Activated CD8-positive, alpha-beta memory T cell treated with anti-CD3 and anti-CD28 coated beads, Interleukin-2, amount 50 U/mL, for 4 hours (primary cell): ENCODE measurements at regions not wholly inside any gene's neighbourhood (a gene's known extent, or its start where the extent isn't known, plus 50 kb on each side); places are given as distances from the start of the nearest gene placed in this dataset.
"Not testable (repeated sequence)": the region's sequence is repeated elsewhere in the genome, so short reads cannot be mapped to it uniquely, and the experiment has no call there.

Experiments used
- DNase-seq: peaks from one replicate; pipeline ENCODE4 v3.0.0-alpha.2; 2020

DNA sequence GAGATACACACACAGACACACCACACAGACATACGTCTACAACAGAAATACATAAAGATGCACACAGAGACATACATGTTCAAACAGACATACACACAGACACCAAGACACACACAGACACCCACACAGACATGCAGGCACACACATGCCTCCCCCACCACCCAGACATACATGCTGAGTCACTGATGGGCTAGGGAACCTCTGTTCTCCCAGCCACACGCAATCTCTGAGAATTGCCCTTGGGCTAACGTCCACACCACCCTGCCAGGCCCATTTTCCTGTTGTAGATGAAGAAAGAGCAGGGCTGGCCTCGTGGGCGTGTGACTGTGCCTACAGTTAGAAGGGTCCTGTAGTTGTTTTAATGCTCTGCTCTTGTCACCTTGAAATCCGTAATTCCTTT lies 261.9 kb downstream of the KCNRG start:
- DNase-seq: no peak

DNA sequence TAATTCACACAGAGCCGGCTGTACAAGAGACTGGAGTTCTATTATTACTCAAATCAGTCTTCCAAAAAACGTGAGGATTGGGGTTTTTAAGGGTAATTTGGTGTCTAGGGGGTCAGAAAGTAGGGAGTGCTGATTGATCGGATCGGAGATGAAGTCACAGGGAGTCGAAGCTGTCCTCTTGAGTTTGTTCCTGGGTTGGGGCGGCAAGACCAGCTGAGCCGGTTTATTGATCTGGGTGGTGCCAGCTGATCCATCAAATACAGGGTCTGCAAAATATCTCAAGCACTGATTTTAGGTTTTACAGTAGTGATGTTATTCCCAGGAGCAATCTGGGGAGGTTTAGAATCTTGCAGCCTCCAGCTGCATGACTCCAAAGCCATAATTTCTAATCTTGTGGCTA lies 262.7 kb downstream of the KCNRG start:
- DNase-seq: no peak

DNA sequence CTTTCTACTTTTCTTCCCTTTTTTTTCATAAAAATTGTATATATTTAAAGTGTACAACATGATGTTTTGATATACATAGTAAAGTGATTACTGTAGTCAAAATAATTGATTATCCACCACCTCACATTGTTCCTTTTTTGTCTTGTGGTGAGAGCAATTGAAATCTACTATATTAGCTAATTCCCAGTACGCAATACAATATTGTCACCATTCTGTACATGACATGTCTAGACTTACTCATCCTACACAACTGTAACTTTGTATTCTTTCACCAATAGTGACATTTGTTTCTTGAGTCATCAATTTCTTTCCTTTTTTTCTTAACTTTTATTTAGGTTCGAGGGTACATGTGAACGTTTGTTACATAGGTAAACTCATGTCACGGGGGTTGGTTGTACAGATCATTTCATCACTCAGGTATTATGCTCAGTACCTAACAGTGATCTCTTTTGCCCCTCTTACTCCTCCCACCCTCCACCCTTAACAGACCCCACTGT lies 265.2 kb downstream of the KCNRG start:
- no peak for DNase-seq

DNA sequence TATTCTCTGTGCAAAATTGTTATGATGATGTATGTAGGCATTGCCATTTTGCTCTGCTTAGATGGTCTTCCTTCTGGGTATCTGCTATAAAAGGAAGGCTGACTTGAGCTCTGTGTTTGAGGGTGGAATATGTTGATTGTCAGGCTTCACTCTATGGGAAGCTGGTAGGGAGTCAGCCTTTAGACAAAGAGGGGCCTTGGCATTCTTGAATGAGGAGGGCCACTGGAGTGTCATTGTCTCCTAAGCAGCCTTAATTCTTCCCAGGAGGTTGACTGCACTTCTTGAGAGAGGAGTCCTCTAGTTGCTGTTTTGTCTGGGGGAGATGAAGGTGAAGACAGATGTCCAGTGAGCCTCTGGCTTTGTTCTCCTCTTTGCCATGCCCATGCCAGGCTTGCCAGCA lies 266.8 kb downstream of the KCNRG start:
- DNase-seq: no peak

DNA sequence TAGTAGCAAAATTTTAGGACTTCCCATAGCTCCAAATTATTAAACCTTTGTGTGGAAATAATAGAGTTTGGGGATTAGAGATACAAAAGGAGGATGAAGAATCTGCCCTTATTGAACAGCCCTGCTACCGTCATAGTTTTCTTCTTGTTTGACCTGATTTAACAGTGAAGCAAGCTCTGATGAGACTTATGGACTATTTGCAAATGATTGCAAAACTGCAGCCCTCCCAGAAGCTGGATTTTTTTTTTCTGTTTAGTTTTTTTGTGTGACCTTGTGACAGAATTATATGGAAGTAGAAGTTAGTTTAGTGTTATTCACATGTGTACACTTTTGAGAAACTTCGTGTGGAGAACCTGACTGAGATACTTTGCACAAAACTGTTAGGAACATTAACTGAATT lies 267.8 kb downstream of the KCNRG start:
- DNase-seq: no peak

DNA sequence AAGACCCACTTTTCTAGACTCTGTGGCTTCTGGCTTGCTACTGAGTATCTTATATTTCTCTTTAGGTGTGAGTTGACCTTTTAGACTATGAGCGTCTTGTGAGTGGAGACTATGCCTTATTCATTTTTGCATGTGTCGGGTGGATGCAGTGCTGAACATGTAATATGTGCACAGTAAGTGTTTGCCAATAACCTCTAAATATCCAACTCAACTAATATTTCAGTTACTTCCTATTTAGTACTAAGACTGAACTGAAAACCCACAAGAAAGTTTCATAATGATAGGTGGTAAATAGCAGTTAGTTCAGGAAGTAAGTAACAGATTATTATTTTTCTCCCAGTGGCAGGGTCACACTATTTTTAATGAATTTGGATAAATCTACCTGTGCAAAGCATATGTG lies 269.3 kb downstream of the KCNRG start:
- no peak for DNase-seq

DNA sequence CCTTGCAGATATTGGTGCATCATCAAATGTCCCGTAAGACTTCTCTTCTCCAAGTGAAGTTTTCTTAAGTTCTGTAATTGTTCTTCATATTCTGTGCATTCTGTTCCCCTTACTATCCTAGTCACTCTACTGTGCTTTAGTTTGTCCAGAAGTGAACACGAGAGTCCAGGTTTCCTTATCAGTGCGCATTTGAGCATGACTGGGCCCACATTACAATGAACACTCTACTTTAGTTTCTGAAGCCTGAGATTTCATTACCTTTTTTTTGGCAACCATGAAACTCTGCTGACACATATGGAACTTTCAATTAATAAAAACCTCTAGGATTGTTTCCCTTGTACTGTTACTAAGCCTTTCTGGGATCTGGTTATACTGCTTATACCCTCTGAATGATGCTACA lies 270.0 kb downstream of the KCNRG start:
- no peak for DNase-seq

DNA sequence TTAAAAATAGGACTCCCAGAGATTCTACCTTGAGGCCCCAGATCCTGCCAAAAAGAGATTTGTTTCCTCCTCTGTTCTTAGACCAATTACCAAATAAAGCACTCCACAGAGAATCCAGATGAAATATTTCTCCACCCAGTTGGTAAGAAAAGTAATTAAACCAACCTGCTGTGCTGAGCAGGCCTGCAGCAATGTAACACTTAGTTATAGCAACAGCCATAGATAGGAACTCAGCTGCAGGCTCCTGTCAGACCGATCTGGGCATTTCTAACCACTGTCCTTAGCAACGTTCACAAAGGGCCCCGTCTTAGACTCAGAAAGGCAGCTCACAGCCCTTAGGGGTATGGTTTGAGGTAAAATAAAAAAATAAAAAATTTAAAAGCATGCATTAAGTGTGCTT lies 271.1 kb downstream of the KCNRG start:
- DNase-seq: no peak

DNA sequence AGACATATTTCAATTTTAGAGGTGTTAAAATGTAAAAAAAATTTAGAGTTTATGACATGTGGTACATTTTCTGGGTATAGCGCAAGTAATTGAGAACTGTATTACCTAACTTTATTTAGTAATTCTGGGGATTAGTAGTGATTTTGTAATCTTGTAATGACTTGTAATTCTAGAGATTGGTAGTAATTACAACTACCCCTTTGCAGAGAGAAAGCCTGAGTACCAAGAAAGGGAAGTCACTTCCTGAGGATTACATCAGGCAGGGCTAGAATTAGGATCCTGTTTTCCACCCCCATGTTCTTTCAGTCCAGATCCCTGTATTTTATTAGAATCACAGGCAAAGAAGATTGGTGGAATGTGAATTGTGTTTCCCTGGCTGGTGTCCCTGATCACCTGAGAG lies 274.9 kb downstream of the KCNRG start:
- no peak for DNase-seq

DNA sequence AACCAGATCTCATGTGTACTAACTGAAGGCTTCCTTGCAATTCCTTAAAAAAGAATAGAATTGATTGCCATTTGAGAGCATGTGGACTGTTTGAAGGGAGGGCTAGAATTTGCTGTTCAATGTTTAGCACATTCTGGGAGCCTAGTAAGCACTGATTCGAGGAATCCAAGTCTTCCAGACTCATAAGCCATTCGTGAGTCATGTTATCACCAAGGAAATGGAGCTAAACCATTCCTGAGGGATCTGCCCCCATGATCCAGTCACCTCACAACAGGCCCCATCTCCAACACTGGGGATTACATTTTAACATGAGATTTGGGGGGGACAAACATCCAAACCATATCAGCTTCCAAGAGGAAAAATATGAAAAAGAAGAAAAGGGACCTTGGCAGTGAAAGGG lies 276.4 kb downstream of the KCNRG start:
- no peak for DNase-seq

DNA sequence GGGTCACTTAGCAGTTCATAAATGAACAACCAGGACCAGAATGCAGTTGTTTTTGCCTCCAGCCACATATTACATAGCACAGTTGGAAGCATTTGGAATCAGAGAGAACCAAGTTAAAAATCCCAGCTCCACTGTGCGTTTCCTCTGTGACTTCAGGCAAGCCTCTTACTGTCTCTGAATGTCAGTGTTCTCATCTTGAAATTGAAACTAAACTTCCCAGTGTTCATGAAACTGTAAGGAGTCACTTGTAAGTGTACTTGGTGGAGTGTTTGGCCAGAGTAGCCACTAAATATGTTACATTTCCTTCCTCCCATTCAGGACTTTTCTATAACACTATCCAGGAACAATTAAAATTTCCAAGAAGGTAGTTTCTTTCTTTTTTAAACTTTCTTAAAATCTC lies 276.8 kb downstream of the KCNRG start:
- DNase-seq: no peak

DNA sequence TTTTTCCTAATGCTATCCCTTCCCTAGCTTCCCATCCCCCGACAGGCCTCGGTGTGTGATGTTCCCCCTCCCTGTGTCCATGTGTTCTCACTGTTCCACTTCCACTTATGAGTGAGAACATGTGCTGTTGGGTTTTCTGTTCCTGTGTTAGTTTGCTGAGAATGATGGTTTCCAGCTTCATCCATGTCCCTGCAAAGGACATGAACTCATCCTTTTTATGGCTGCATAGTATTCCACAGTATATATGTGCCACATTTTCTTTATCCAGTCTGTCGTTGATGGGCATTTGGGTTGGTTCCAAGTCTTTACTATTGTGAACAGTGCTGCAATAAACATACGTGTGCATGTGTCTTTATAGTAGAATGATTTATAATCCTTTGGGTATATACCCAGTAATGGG lies 279.2 kb downstream of the KCNRG start:
- DNase-seq: not testable (repeated sequence)

DNA sequence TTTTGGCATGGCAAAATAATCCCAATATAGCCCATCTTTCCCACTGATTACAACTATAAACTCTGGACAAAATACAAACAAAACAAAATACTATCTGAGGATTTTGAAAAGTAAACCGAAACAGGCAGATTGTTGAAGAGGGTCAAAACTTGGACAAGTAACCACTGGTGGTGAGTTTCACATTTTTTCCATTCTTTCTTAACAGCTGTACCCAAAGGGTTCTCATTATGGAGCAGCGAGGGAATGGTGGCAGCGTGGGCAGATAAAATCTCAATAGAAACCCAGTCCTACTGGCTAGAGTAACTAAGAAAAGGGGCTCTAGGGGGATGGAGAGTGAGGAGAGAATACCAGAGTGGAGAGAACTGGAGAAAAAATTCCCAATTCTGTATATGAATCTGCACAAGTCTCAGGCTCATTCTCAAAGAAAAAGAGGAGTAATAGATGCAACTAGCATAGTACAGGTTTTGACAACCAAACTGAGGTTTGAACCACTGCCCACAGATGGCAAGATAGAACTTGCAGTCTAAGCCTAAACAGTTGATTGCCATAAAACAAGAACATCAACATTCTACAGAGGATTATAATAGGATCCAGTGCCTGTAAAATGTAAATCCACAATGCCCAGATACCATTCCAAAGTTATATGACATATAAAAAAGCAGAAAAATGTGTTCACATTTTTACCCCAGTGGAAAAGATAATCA lies 284.5 kb downstream of the KCNRG start:
- no peak for DNase-seq

DNA sequence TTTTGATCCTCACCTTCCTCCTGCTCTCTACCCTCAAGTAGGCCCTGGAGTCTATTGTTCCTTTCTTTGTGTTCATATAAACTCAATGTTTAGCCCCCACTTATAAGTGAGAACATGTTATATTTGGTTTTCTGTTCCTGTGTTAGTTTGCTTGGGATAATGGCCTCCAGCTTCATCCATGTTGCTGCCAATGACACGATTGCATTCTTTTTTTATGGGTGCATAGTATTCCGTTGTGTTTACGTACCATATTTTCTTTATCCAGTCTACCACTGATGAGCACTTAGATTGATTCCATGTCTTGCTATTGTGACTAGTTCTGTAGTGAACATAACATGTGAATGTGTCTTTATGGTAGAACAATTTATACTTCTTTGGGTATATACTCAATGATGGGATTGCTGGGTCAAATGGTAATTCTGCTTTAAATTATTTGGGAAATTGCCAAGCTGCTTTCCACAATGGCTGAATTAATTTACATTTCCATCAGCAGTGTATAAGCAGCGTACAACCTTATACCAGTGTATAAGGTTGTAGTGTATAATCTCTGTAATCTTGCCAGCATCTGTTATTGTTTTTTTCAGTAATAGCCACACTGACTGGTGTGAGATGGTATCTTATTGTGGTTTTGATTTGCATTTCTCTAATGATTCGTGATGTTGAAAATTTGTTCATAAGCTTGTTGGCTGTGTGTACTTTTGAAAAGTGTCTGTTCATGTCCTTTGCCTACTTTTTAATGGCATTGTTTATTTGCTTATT lies 288.9 kb downstream of the KCNRG start:
- DNase-seq: no peak

DNA sequence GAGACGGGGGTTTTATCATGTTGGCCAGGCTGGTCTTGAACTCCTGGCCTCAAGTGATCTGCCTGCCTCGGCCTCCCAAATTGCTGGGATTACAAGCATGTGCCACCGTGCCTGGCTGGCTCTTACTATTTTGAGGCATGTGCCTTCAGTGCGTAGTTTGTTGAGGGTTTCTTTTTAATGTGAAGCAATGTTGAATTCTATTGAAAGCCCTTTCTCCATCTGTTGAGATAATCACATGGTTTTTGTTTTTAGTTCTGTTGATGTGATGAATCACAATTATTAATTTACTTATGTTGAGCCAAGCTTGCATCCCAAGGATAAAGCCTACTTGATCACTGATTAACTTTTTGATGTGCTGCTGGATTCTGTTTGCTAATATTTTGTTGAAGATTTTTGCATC lies 290.9 kb downstream of the KCNRG start:
- DNase-seq: no peak

DNA sequence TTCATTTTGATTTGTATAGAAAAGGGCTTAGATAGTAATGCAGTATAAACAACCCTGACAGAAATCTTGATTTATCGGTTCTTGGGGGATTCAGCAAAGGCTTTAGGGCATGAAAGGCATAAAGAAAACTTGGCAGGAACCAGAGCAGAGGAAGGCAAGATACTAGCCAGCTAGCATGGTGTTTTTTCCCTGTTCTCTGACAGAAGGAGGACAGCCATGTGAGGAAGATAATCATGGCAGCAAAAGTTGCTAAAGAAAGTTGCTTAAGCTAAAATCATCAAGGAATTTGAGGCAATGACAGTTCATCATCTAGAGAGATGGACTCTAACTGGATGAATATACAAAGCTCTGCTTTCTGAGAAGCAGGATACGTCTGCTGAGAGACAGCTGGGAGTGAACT lies 294.1 kb downstream of the KCNRG start:
- no peak for DNase-seq

DNA sequence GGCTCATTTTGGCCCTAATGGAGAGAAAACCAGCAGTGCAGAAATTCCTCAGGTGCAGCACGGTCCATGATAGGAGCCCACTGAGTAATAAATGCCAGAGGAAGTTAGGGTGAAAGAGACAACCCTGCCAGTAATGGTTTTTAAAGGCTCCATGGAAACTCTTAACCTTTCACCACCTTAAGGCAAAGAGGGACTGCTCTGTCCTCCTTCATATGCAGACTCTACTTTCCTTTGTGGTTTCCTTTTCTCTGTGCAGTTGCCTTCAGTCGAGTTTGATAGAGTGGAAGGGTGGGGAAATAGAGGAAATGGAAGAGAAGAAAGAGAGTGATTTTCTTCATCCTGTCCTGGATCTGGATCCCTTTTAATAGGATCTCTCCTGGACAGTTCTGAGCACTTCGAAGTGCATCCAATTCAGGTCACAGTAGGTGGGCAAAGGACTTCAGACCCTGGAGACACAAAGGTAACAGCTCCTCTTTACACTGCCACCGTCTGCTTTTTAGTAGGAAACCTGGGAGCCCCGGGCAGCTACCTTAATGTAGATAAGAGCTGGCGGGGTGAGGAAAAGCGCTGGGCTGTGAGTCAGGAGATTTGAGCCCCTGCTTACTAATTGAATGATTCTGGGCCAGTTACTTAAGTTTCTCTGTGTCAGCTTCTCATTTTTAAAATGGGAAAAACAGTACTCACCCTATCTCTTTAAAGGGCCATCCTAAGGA lies 294.8 kb downstream of the KCNRG start:
- DNase-seq: no peak

DNA sequence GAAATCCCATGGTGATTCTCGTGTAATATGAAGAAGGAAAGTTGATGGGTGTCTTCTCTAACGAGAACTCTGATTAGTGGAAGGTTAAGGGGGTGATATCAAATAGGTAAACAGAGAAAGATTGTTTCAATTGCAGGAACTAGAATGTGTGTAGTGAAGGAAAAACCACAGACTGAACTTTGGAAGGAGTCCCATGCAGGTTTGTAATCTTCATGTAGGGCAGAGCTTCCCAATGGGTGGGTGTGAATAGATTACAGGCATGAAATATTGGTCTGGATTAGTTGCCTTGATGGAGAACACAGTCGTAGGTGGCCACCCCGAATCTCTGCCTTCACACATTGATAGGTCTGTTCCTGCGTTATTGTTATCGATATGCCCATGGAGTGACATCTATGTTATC lies 295.5 kb downstream of the KCNRG start:
- no peak for DNase-seq

DNA sequence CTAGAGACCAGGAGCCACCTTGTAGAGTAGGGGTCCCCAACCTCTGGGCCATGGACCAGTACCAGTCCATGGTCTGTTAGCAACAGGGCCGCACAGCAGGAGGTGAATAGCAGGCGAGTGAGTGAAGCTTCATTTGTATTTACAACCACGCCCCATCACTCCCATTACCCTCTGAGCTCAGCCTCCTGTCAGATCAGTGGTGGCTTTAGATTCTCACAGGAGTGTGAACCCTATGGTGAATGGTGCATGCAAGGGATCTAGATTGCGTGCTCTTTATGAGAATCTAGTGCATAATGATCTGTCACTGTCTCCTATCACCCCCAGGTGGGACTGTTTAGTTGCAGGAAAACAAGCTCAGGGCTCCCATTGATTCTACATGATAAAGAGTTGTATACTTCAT lies 303.6 kb downstream of the KCNRG start:
- DNase-seq: no peak

DNA sequence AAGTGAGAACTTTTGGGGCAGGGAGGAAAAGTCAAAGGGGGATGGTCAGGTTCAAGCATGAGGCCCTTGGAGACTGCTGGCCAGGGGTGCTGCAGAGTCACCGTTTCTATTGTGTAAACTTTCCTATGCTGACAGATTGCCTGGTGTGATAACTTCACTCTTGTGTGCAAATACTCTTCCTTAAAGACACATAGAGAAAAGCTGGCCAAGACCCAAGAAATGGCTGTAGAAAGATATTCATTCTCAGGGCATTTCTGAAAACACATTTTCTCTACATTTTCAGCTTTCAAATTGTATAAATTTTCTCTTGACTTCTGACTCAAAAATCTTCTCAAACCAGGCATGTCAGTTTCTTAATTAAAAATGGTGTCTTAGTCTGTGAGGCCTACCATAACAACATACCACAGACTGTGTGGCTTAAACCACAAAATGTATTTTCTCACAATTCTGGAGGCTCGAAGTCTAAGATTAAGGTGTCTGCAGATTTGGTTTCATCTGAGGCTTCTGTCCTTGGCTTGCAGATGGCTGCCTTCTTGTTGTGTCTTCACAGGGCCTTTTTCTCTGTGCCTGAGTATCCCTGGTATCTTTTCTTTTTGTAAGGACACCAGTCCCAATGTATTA lies 304.5 kb downstream of the KCNRG start:
- no peak for DNase-seq

DNA sequence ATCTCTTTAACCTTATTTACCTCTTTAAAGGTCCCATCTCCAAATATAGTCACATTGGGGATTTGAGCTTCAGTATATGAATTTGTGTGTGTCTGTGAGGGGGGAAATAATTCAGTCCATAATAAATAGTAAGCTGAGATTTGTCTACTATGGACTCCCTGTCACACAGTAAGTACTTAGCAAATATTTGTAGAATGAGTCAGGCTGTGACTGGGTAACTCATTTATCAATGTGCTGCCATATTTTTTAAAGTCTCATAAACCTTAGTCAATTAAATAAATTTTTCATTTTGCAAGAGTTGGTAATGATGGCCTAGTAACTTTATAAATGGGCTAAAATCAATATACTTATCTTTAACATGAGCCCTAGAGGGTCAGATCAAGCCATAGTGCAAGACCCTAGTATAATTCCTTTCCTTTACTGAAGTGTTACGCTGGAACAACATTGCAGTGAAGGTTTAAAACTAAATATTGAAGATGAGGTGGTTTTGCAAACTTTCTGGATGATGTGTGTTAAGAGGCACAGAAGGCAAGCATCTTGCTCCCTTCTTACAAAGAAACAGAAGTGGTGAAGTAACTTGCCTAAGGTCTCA lies 305.1 kb downstream of the KCNRG start:
- DNase-seq: no peak

DNA sequence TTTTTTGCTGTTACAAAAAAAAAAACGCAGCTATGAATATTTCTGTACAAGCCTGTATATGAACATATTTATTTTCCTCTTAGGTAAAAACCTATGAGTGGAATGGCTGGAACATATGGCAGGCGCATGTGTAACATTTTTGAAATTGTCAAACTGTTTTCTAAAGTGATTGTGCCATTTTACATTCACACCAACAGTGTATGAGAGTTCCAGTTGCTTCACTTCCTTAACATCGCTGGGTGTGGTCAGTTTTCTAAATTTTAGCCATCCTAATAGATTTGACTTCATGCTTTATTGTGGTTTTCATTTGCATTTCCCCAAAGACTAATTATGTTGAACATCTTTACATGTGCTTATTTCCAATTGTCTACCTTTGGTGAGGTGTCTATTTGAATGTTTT lies 306.8 kb downstream of the KCNRG start:
- no peak for DNase-seq

DNA sequence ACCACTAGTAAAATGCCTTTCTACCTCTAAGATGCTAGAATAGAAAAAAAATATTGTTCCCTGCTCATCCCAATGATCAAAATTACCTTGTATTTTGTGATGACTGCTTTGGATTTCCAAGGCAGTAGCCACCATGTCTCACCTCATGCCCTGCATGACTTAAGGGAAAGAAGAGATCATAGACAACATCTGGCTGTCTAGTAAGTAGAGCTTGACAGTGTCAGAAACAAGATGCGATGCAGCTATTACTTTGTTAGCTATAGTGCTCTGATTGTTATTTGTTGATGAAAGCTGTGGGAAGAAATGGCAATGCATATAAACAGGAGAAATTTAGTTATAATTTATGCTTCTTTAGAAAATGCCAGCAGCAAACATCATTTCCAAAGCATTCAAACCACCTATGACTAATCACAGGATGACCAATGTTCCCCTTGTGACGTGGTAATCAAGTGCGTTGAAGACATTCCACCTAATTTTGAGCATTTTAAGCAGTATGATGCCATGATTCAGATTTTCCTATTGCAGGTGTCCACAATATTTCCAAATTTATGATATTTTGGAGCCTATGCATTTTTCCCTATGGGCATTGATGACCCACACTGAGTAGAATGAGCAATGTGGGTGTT lies 308.3 kb downstream of the KCNRG start:
- DNase-seq: no peak
